GM18870 (cell line): ENCODE measurements at regions not wholly inside any gene's neighbourhood (a gene's known extent, or its start where the extent isn't known, plus 50 kb on each side); places are given as distances from the start of the nearest gene placed in this dataset.

ENCODE experiments used
- ATAC-seq: cut with Tn5 transposase; IDR thresholded peaks from one replicate; pipeline ENCODE4 v1.9.1; 2021; ENCODE audit warnings: moderate library complexity; ENCODE audit not compliant: unreplicated experiment

DNA sequence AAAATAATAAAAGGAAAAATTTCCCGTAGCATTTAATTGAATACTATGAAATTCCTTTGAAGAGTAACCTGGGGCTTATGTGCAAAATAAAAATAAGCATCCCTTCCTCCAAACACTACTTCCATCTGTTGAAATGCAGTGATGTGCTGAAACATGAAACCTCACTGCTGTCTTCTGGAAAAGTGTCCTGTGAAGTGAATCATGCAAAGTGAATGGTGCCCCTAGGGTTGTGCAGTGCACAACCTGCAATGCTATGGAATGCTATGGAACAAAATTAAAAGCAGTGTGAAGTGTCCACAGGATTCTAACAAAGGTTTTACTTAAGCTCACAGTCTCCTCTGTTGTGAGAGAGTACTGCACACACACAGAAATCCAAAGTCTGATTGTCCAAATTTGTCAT is 480.9 kb downstream of the ETV1 start:
- no peak for ATAC-seq

DNA sequence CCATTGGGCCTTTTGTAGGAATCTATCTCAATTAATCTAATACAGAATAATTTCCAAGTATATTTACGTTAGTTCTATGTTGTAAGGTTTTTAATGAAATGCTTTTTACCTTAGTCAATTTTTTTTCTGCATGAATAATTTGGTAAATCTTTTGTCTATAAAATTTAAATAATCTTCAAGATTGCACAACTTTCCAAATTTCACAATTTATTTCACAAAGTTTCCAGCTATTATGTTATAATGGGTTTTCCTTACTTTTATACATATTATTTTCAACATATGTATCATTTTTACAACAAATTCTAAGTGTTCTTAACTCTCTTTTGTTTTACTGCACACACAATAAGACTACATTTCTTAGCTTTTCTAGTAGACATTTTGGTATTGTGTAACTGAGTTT is 470.7 kb downstream of the ETV1 start:
- ATAC-seq: no peak

DNA sequence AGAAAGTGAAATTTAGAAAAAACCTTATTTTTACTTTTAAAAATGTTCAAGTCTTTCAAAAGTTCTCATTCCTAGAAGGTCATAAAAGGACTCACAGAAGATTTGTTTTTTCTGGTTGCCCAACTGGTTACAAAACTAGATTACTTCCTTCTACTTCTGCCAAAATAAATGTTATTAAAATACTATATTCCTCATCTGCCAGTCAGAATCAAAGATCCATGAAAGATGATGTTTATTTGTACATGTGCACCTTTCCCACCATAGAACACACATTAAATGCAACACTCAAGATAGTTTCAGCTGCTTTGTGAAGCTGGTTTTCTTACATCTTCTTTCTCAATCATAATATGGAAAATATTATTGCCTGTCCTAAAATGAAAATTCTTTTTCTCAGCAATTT is 465.4 kb downstream of the ETV1 start:
- no peak for ATAC-seq

DNA sequence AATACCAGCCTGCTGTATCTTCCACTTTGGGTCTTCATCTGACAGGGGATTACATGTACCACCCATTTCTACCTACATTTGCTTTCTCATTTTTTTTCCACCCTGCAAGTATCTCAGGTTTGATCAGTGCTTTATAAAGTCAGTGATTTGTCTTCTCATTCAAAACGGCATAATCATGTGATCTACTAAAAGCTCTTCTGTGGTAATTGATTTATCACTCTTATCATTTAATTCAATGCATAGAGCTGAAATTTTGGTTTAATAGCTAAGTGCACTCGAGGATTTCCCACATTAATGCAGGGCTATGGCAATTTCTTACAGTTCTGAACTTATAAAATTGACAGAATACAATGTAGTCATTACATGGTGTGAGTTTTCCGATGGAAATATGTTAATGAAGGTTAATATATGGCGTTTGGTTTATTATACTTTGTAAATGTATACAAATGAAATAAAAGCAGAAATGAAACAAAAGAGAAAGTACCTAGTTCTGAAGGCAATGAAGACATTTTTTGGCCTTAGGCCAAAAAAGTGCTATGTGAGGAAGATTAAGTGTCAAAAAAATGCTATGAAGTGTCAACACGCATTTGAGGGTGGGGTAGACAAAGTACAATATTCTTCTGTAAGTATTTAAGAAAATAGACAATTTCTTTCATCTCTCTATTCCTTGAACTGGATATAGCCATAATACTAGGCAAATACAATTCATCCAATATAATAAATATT is 457.3 kb downstream of the ETV1 start:
- no peak for ATAC-seq

DNA sequence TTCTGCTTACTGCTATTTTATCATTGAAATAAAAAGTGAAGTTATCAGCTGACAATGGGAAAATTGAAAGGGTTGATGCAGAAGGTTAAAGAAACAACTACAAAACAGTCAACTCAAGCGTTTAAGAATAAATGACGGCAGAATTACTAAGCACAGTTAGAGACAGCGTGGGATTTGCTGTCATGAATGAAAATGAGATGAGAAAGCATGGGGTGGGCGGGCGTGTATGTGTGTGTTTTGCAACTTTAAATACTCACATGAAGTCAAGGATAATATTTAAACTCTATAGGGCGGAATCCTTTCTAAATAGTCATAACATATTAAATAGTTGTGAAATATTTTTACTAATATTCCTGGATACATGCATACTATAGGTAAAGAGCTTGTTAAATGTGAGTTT is 450.8 kb downstream of the ETV1 start:
- ATAC-seq: no peak

DNA sequence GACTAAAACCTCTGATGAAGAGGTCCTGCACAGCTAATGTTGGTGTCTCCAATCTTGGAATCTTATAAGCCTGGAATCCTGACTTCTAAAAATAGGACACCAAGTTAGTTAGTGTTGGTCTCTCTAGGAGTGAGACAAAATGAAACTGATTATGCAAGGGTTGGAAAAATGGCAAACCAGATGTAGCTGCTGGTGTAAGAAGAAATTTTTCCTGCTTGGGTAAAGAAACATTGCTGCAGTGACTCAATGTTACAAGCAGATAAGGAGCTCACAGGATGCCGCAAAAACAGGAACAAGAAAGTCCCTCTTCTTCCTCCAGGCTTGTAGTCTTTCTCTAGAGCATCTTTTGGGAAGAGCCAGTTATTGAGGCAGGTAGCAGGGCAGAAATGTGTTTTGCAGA is 449.0 kb downstream of the ETV1 start:
- ATAC-seq: no peak

DNA sequence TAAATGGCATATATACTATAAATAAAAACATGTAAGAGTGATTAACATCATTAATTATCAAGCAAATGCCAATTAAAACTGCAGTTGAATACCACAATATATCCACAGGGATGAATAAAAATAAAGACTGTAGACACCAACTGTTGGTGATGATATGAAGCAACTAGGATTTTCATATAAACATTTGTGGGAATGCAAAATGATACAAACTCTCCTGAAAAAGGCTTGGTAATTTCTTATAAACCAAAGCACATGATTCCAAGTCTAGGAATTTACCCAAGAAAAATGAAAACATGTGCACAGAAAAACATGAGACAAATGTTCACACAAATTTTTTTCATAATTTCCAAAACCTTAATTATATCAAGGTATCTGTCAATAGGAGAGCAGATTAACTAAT is 448.1 kb downstream of the ETV1 start:
- ATAC-seq: no peak

DNA sequence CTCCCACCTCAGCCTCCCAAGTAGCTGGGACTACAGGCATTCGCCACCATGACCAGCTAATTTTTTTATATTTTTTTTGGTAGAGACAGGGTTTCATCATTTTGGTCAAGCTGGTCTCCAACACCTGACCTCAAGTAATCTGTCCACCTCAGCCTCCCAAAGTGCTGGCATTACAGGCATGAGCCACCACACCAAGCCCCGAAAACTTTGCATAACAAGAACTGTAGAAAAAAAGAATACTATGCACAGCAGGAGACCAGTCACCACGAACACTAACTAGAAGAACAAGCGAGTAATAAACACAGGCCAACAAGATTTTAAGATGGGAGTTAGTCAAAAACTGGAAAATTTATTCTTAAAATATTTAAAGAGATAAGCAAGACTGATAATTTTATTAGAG is 447.0 kb downstream of the ETV1 start:
- no peak for ATAC-seq

DNA sequence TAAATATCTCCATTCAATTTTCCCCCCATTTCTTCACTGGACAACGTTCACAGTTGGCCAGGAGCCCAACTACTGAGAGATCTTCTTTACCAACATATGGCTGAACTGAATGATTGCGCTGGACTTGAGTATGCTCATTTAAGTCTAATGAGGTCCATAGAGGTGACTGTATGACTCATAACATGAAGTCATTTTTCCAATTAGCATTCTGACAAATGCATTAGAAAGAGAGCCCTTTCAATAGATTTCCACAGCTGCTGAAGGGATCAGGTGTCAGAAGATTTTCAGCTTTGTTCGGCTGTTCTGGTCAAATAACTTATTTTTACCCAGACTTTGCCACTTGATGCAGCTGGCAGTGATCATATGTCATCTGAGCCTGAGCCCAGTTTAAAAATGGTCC is 438.0 kb downstream of the ETV1 start:
- ATAC-seq: no peak

DNA sequence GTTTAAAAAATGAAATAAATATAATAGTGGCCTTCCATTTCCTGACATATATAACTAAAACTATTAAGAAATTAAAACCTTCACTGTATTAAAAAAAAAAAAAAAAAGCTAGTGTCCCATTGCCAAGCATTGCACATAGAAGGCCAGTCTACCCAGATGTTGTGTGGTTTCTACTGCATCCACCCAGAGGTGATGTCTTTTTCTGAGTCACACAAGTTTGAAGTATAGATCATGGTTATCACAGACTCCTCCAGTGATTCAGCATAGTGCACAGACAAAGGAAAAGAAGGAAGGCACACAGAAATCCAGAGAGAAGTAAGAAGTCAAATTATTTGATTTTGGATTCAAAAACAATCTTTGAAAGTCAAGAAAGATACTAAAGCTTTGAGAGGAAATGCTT is 429.0 kb downstream of the ETV1 start:
- ATAC-seq: no peak

DNA sequence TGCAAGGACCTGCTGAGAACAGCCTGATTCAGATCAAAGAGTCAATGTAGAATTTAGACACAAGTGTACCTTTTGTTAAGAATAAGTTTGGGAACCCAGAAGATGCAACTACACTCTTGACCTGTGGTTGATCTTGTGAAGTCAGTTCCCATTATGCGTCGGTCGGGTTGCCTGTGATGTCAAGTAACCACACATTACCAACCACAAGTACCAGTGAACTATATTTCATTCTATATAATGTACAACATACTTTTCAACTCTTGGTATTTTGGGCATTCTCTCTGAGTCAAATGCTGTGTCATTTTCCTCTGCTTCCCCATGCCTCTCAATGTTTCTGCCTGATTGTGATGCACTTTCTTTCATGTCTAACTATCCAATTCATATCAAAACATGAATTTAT is 426.2 kb downstream of the ETV1 start:
- ATAC-seq: no peak

DNA sequence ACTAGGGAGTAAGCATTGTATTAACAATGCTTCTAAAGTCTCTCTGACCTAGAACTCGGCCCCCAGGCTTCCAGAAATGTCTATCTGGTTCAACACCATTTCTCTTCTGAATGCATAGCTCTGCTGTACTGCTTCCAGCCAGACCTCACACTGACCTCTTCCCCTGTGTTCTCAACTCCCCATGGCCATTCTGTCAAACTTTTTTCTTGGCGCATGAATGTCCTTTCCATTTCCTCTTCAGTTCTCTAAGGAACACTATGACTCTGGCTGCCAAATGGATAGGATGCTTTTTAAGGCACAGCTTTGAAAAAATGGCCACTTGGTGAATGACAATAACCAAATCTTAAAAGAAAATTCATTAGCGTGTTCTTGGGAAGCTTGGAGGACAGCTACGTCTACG is 425.8 kb downstream of the ETV1 start:
- ATAC-seq: no peak

DNA sequence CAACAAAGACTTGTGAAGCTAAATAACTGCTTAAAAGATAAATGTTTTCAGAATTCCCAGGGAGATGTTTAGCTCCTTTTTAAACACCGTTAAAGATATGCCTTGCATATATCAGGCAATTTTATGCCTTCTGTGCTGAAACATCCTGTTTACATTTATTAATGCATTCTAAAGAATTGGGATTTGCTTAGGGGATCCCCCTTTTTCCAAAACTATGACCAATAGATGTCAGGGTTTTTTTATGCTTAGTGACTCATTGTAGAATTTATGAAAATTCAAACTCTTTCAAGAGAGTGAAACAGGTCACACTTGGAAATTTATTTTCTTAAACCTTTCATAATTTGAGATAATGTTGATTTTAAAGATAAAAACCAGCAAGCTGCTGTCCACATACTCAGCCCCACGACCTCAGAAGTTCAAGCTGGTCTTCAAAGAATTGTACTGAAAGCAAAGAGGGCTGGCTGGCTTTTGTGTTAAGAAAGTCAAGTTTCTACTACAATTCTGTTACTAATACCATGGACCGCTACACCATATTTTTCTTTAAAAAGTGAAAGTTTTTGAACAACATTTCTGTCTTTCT is 411.8 kb downstream of the ETV1 start:
- ATAC-seq: no peak

DNA sequence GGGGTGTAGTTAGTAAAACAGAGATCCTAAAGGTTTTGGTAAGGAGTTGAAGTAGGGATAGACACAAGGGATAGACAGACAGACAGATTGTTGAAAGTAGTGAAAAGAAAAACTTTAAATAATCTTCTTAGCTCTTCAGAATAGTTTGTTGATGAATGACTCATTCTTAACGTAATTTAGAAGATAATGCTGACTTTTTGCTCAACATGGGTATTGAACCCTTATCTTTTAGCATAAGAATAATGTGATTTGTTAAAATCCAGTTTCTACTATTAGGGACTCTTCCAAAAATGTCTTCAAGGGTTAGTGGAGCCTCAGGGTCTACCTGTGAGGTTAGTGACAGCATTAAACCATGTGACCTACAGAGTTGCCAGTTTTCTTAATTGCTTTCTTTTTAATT is 411.2 kb downstream of the ETV1 start:
- no peak for ATAC-seq

DNA sequence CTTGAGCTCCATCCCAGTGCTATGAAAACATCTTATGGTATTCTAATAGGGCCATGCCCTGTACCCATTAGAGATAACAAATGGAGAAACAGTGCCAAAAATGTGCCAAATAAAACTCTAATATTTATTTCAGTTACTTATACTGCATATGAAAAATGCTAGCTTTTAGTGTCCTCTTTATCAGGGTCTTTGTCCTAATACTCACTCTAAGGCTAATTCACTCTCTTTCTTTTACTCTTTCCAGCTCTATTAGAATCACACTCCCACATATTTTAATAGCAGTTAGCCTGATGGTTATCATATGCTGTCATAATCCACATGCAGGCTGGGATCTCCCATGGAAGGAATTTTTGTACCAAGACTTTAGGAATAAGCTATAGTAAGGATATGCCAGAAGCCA is 408.4 kb downstream of the ETV1 start:
- ATAC-seq: no peak

DNA sequence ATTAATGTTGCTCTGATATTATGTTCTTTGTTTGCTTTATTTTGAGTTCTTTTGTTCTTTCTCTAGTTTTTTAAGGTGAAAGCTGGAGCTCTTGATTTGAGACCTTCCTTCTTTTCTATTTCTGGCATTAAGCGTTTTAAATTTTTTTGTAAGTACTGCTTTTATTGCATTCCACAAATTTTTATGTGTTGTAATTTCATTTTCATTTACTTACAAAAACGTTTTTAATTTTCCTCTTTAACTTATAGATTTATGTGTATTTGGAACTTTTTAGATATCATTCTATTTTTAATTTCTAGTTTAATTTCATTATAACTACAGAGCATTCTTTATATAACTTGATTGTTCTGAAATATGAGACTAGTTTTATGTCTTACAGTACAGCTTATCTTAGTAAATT is 395.6 kb downstream of the ETV1 start:
- no peak for ATAC-seq

DNA sequence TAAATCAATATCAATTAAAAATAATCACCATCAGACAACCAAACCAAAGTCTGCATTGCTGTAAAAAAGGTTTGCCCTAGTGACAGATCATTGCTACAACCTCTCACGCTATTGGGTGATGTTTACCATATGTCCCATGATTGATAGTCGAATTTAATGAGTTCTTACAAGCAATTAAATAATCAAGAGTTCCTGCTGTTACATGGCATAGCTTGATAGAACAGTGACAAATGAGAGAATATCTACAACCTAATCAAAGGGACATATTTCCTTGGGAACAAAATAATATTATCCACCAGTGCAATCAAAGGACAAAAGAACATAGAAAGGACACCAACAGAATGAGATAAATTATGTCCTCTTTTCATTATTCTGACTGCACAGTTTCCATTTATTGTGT is 387.4 kb downstream of the ETV1 start:
- ATAC-seq: no peak

DNA sequence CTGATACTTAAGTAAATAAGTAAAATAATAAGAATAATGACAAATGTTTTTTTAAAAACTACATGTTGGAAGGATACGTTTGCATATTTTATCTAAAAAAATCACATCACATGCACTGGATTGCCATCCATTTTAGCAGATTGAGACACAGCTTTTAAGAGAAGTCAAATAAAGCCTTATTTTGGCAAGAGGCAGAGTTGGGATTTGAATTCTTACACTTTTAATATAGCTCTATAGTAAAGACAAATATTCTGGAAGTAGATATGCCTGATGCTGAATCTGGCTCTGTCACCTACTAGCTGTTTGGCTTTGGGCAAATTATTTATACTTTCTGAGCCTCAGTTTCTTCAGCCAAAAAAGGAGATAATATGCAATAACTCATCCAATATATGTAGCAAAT is 386.4 kb downstream of the ETV1 start:
- ATAC-seq: no peak

DNA sequence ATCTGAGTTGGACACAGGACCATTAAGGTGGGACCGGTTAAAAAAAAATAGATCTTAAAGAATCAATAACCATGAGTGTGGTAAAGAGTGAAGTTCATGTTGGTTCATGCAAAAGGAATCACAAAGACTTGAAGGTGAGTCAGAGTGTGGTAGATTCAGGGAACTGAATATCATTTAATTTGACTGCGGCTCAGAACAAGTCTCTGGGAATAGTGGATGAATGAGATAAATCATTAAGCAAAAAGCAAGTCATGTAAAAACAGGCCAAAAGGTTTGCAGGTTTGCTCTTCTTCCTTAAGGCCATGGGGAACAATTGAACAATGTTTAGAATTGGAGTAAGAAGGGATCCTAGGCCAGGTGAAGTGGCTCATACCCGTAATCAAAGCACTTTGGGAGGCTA is 385.8 kb downstream of the ETV1 start:
- ATAC-seq: no peak

DNA sequence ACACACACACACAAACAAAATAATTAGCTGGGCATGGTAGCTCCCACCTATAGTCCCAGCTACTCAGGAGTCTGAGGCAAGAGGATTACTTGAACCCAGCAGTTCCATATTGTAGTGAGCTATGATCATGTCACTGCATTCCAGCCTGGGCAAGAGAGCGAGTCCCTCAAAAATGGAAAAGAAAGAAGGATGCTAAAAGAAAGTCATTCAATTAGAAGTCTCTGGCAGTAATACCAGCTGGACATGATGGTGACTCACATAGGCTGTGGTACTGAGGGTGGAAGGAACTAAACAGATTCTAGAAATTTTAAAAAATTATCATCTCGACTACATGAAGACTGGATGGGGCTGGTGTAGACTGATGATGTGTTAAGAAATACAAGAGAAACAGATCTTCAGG is 385.3 kb downstream of the ETV1 start:
- no peak for ATAC-seq

DNA sequence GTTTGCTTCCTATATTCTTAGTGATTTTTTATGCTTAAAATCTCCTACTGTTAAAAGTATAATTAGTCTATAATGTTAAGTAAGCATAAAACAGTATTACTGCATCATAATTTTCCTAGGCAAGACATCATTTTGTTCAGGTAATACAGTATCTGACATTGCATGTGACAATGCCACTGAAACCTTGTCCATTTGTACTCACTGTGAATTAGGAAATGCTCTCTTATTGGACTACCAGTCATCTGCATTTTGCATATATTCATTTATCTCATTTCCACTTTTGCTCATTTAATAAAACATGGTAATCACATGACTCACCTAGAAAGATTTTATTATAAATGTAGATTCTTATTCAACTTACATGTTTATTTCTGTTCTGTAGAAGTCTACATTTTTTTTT is 379.1 kb downstream of the ETV1 start:
- ATAC-seq: no peak

DNA sequence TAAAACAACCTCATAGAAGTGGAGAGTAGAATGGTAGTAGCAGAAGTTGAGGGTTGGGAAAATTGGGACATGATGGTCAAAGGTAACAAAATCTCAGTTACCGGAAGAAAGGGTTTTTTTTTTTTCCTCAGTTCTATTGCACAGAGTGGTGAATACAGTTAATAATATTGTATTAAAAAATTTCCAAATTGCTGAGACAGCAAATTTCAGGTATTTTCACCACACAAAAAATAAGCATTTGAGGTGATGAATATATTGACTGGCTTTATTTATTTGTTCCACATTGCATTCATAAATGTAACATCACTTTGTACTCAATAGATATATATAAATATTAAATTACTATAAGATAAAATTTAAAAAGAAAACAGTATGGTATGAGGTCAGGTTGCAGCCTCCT is 373.8 kb downstream of the ETV1 start:
- ATAC-seq: no peak

DNA sequence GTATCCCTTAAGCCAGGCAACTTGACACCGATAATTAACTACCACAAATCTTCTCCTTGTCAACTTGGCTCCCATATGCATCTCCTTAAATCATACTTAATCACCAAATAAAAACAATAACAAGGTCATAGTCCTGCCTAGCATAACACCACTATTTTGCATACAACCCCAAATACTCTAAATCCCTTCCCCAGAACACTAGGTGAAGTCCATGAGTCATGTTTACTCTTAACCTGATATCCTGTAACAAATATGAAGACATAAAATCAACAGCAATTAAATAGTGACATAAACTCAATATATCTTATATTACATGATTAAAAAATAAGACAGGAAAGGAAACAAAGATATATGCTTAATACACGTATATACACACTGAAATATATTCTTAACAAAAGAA is 362.0 kb downstream of the ETV1 start:
- ATAC-seq: no peak
